Effector memory CD8-positive, alpha-beta T cell (primary cell): ENCODE measurements at regions not wholly inside any gene's neighbourhood (a gene's known extent, or its start where the extent isn't known, plus 50 kb on each side); places are given as distances from the start of the nearest gene placed in this dataset.

ENCODE experiments used
- ATAC-seq: fragments of 150-1000 bp; cut with Tn5 transposase; replicated peaks from 2 replicates; pipeline ENCODE4 v1.10.0; 2021; ENCODE audit warnings: mild to moderate bottlenecking, moderate library complexity
- DNase-seq, 3 experiments: peaks; one replicate each; pipeline ENCODE4 v3.0.0; 2021
- H3K27ac Mint-ChIP-seq, 2 donors: one replicate each; pipeline ENCODE4 v1.8.0; 2022; ENCODE audit warnings: mild to moderate bottlenecking in 2 of 2, mixed read lengths in 2 of 2, moderate library complexity in 2 of 2
- H3K27me3 Mint-ChIP-seq, 2 donors: one replicate each; pipeline ENCODE4 v1.8.0; 2022; ENCODE audit warnings: mixed read lengths in 2 of 2
- H3K36me3 Mint-ChIP-seq: one replicate; pipeline ENCODE4 v1.8.0; 2022; ENCODE audit warnings: mild to moderate bottlenecking, moderate library complexity, mixed read lengths; ENCODE audit not compliant: insufficient read depth
- H3K4me1 Mint-ChIP-seq, 2 donors: one replicate each; pipeline ENCODE4 v1.8.0; 2022; ENCODE audit warnings: low read depth in 2 of 2, mixed read lengths in 2 of 2
- H3K4me3 Mint-ChIP-seq, 2 donors: one replicate each; pipeline ENCODE4 v1.8.0; 2022; ENCODE audit warnings: mild to moderate bottlenecking in 2 of 2, mixed read lengths in 2 of 2, moderate library complexity in 2 of 2
- H3K9me3 Mint-ChIP-seq, 2 donors: one replicate each; pipeline ENCODE4 v1.8.0; 2022; ENCODE audit warnings: mixed read lengths in 2 of 2

DNA sequence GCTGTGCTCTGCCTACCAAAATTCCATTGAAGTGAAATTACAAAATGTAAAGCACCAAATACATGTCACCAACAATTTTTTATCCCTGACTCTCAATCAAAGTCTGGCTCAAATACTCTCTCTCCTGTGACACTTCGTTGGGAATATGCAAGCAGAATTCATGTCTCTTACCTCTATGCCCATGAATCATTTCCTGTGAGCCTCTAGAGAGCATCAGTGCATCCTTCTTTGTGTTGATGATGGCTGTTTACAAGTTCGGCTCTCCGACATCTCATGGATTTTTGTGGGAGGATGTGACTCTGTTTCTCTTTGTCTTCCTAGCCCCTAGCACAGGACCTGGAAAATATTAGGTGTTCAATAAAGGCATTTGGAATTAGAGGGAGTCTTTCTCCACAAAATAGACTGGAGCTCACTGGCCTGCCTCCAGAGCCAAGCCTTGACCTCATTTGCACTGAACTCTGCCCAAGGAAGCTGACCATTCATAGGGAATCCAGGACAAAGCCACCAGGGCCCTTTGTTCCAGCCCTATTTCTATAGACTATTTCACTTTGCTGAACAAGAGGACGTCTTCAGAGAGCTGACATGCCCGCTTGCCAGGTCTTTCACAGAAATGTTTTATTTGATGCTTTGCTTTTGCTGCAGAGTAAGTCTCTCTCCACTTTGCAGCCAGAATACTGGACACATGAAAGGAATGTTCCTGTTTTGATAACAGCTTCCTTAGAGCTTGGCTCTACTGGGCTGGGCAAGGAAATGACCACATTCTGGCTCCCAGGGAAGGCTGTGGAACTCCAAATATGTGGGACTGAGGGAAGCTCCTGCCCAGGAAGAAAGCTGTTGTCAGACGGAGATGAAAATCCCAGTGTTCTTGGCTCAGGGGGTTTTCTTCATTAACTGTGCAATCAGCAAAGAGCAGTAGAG lies 194.5 kb upstream of the CDYL start:
- H3K27ac Mint-ChIP-seq, result no peak overlapping the region
- peaks cover 4 to 5% of the 10 kb centered on the region in 2 donors for H3K4me1 Mint-ChIP-seq
- H3K9me3 Mint-ChIP-seq, result no peaks in the 10 kb centered on the region
- no peak overlapping the region for H3K4me3 Mint-ChIP-seq
- H3K36me3 Mint-ChIP-seq, result no peaks in the 10 kb centered on the region
- DNase-seq (no peak), ATAC-seq (no peak)
- H3K27me3 Mint-ChIP-seq, result no peaks in the 10 kb centered on the region

DNA sequence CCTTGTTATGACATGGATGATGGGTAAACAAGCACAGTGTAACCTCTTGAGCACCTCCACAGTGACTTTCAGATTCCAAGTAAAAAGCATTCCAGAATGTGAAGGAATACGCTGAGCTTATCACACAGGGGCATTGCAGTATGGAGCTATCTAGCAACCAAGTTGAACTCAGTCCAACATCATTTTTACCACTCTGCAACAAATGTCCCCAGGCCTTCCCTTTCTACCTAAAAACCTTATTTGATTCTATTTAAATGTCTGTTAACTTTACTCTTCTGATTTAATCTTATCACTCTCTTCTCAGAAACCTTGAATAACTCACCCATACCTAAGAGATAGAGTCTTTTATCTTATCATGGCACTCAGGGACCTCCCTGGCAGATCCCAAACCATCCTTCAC lies 195.8 kb upstream of the CDYL start:
- Mint-ChIP-seq H3K27me3 (peaks cover 7 to 11% of the 10 kb centered on the region in 2 donors), H3K4me1 (peaks cover 4 to 9% of the 10 kb centered on the region in 2 donors), H3K27ac (no peak overlapping the region), H3K36me3 (no peaks in the 10 kb centered on the region), H3K4me3 (no peak overlapping the region), H3K9me3 (no peaks in the 10 kb centered on the region)
- no peak for ATAC-seq
- no peak for DNase-seq

DNA sequence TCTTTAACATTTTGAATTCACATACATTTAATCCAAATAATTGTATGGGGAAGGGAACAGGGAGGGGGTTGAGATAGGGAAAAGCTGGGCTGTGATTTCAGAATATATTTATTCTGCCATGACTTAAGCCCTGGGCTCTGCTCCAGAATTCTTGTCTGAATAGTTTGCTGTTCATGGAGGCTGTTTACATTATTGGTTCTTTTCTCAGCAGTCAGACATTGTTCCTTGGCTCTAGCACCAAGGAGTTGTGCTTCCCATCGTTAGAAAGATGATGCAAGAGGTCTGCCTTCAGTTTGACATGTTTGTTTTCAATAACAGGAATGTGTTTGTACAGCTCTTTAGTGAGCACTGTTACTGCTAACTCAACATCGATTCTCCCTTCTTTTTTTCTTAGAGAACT lies 198.8 kb upstream of the CDYL start:
- H3K4me1 Mint-ChIP-seq, result peaks cover 0 to 5% of the 10 kb centered on the region in 2 donors
- H3K36me3 Mint-ChIP-seq, result no peaks in the 10 kb centered on the region
- no peaks in the 10 kb centered on the region for H3K9me3 Mint-ChIP-seq
- no peak for ATAC-seq
- H3K27ac Mint-ChIP-seq, result no peak overlapping the region
- H3K4me3 Mint-ChIP-seq, result no peak overlapping the region
- H3K27me3 Mint-ChIP-seq, result peaks cover 7 to 11% of the 10 kb centered on the region in 2 donors
- no peak for DNase-seq

DNA sequence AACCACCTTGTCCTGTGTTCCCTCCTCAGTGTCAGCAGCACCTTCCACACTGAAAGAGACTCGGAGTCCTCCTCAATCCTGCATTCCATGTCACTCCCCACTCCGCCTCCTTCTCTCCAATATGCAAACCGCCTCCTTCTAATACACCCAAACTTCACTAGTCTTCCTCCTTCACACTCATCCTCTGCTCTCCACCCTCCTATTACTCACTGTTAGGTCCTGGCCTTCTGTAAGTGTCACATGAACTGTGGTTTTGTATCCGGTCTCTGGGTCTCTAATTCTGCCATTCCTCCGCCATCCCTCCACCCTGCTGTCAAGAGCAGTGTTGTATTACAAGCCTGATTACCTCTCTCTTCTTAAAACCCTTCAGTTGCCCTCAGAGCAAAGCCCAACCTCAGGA lies 200.5 kb upstream of the CDYL start:
- peaks cover 7 to 11% of the 10 kb centered on the region in 2 donors for H3K27me3 Mint-ChIP-seq
- no peaks in the 10 kb centered on the region for H3K36me3 Mint-ChIP-seq
- no peak for DNase-seq
- H3K4me1 Mint-ChIP-seq, result peaks cover 0 to 5% of the 10 kb centered on the region in 2 donors
- ATAC-seq, result no peak
- H3K4me3 Mint-ChIP-seq, result peak overlapping the region in 1 of 2 donors; percentile 11
- H3K27ac Mint-ChIP-seq, result peak overlapping the region in 1 of 2 donors; percentile 12
- H3K9me3 Mint-ChIP-seq, result peaks cover 3 to 13% of the 10 kb centered on the region in 2 donors

DNA sequence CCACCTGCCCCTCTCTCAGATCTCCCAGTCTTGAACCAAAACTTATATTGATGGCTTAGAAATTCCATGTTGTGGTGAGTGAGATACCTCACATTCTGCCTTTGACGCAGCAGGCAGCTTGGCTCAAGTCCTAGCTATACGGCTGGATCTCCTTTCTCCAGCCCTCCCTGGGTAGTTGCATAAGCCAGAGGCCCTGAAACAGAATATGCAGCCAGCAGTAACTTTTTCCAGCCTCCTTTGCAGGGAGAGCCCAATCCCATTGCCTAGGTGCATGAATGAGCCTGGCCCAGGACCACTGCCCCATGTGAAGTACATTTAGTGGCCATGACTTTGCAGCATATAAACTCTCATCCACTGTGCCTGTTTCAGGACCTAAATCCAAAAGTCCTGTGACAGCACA lies 202.2 kb upstream of the CDYL start:
- Mint-ChIP-seq H3K4me3 (no peak overlapping the region), H3K36me3 (no peaks in the 10 kb centered on the region), H3K27ac (no peak overlapping the region), H3K9me3 (peaks cover 3 to 13% of the 10 kb centered on the region in 2 donors), H3K4me1 (peaks cover 0 to 5% of the 10 kb centered on the region in 2 donors), H3K27me3 (peaks cover 7 to 11% of the 10 kb centered on the region in 2 donors)
- ATAC-seq (no peak), DNase-seq (no peak)

DNA sequence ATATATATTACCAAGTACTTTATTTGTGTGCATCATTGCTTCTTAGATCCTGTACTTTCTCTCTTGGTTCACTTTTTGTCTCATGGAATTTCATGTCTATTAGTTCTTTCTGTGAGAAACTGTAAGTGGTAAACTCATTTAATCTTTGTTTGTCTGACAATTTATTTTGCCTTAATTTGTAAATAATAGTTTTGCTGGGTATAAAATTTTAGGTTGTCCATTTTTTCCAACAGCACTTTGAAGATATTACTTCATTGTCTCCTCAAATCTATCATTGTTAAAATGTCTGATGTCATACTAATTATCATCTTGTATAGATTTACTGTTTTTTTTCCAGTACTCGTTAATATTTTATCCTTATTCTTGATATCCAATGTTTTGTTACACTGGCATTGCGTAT lies 205.2 kb upstream of the CDYL start:
- H3K9me3 Mint-ChIP-seq, result peaks cover 3 to 13% of the 10 kb centered on the region in 2 donors
- ATAC-seq, result no peak
- peaks cover 0 to 5% of the 10 kb centered on the region in 2 donors for H3K4me1 Mint-ChIP-seq
- no peak overlapping the region for H3K4me3 Mint-ChIP-seq
- H3K36me3 Mint-ChIP-seq, result no peaks in the 10 kb centered on the region
- H3K27me3 Mint-ChIP-seq, result peaks cover 10 to 17% of the 10 kb centered on the region in 2 donors
- no peak overlapping the region for H3K27ac Mint-ChIP-seq
- no peak for DNase-seq

DNA sequence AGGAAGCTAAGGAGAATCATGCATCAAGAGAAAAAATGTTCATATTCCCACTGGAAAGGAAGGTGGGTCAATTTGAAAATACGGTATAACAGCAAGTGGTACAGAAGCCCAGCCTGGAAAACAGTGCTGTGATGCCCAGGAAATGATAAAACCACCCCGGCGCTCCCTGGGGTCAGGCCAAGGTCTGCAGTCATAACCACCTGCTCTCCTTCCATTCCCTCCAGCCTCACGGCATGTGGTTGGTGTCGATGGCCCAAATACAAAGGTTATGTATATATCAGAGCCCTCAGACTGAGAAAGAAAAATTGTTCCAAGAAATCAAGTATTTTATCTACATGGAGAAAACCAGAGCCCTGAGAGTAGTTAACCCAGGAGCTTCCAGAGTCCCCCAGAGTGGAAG lies 208.1 kb upstream of the CDYL start:
- H3K36me3 Mint-ChIP-seq, result no peaks in the 10 kb centered on the region
- no peak overlapping the region for H3K4me3 Mint-ChIP-seq
- DNase-seq, result no peak
- H3K9me3 Mint-ChIP-seq, result peaks cover 3 to 13% of the 10 kb centered on the region in 2 donors
- ATAC-seq, result no peak
- H3K4me1 Mint-ChIP-seq, result no peaks in the 10 kb centered on the region
- H3K27me3 Mint-ChIP-seq, result peaks cover 14 to 40% of the 10 kb centered on the region in 2 donors
- H3K27ac Mint-ChIP-seq, result no peak overlapping the region

DNA sequence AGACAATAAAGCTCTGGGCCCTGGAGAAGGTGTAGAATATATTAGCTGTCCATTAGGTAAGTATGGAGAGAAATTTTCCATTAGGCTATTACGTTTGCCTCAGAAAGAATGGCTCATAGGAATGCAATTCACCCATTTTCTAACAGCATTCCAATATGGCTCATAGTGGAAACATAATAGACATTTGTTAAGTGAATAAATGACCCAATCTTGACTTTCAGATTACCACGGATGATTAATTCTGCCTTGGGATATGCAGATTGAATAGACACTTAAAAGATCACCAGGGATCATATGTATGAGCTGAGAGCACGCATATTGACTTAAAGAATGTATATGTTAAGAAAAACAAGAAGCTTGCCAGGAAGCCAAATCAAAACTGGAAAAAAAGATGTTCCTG lies 209.1 kb upstream of the CDYL start:
- DNase-seq (no peak), ATAC-seq (no peak)
- Mint-ChIP-seq H3K27me3 (peaks cover 16 to 44% of the 10 kb centered on the region in 2 donors), H3K36me3 (no peaks in the 10 kb centered on the region), H3K27ac (no peak overlapping the region), H3K4me1 (no peaks in the 10 kb centered on the region), H3K9me3 (peaks cover 3 to 13% of the 10 kb centered on the region in 2 donors), H3K4me3 (no peak overlapping the region)

DNA sequence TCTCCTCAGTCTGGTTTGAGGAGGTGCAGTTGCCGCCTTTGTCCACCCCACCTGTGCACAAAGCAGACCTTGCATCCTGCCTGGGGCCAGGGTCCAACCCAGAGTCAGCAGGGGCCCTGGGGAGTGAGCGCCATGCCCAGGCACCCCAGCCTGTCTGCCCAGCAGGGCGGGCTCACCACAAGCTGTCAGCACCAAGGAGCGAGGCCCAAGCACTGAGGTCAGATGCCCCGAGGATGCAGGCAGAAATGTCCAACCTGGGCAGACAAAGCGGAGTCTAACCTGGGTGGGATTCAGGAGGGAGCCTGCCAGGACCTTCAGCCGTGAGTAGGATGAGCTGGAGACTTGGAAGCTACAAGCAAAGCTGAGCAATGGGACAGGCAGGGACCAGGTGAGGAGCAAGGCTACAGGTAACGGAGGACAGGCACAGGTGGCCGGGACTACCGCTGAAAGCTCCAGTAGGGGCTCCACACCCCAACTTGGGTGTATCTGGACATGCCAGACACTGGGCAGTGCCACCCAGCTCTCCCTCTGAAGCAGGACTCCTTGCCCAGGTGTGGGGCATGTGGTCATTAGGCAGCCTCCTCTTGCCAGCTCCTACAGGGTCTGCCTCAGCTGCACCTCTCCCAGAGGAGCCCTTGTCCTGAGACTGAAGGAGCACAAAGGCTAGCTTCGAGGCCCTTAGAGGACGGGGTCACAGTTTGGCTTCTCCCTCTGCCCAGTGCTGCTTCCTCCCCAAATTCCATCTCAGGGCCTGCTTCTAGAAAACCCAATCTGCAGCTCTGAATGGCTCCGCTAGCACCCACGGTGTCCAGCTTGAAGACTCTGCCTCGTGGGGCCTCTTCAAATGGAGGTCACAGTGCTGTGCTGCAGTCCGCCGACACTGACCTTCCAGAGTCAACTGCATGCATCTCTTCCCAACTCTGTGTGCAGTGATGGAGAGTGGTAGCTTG lies 210.6 kb upstream of the CDYL start:
- ATAC-seq (no peak), DNase-seq (no peak)
- Mint-ChIP-seq H3K27ac (no peak overlapping the region), H3K36me3 (peaks cover 3% of the 10 kb centered on the region), H3K9me3 (no peaks in the 10 kb centered on the region), H3K4me1 (no peaks in the 10 kb centered on the region), H3K4me3 (no peak overlapping the region), H3K27me3 (peaks cover 21 to 53% of the 10 kb centered on the region in 2 donors)

DNA sequence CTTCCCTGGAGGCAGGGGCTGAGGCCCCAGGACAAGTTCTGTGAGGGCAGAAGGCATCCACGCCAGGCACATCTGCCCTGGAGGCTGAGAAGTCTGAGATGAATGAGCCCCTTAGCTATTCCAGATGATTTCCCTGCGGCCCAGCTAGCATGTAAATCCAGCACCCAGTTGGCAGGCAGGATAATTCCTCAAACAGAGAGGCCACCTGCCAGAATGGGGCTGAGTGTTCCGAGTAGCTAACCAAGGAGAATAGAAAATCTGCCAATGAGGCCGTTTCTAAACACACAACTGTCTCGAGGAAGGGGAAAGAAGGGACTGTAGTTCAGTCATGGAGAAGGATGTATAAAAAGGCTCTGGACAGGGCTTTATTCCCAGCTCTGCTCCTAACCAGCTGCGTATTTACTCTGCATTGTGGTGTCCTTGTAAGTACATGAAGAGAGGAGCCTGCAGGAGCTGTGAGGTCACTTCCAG lies 211.4 kb upstream of the CDYL start:
- H3K4me1 Mint-ChIP-seq, result peaks cover 0 to 2% of the 10 kb centered on the region in 2 donors
- peaks cover 3% of the 10 kb centered on the region for H3K36me3 Mint-ChIP-seq
- H3K9me3 Mint-ChIP-seq, result no peaks in the 10 kb centered on the region
- H3K4me3 Mint-ChIP-seq, result no peak overlapping the region
- DNase-seq, result no peak
- peaks cover 28 to 58% of the 10 kb centered on the region in 2 donors for H3K27me3 Mint-ChIP-seq
- ATAC-seq, result no peak
- no peak overlapping the region for H3K27ac Mint-ChIP-seq

DNA sequence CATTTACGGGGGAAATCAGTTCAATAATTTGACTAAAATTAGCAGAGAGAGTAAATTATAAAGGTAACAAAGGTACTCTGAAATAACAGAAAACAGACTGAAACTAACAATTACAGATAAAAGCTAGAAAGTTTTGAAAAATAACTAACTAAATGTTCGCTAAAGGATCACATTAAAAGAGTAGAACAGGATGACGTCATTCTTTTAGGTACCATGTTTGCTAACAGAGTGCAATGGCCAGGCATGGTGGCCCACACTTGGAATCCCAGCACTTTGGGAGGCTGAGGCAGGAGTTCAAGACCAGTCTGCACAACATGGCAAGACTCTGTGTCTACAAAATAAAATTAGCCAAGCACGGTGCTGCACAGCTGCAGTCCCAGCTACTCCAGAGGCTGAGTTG lies 212.3 kb upstream of the CDYL start:
- Mint-ChIP-seq H3K9me3 (no peaks in the 10 kb centered on the region), H3K27me3 (peaks cover 28 to 58% of the 10 kb centered on the region in 2 donors), H3K4me3 (no peak overlapping the region), H3K36me3 (peaks cover 3% of the 10 kb centered on the region), H3K4me1 (peaks cover 0 to 2% of the 10 kb centered on the region in 2 donors), H3K27ac (no peak overlapping the region)
- DNase-seq (no peak), ATAC-seq (no peak)

DNA sequence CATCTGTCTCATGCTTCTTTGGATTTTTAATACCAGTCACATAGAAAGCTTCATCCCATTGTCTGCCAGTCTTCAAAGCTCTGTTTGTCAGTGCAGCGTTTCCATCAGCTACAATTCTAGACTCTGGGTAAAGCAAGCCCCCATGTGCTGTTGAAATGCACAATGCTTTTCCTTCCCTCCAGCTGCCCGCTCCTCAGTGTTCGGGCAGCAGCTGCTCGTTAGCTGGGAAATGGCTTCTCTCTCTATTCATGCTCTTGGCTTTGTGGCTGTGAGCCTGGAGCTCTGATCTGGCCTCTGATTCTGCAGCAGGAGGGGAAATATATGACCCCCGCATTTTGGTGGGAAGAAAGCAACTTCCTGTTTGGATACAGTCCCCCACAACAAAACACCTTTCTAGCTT lies 213.0 kb upstream of the CDYL start:
- DNase-seq, result no peak
- no peaks in the 10 kb centered on the region for H3K9me3 Mint-ChIP-seq
- peaks cover 0 to 2% of the 10 kb centered on the region in 2 donors for H3K4me1 Mint-ChIP-seq
- no peak for ATAC-seq
- H3K4me3 Mint-ChIP-seq, result no peak overlapping the region
- peaks cover 3% of the 10 kb centered on the region for H3K36me3 Mint-ChIP-seq
- peaks cover 33 to 58% of the 10 kb centered on the region in 2 donors for H3K27me3 Mint-ChIP-seq
- H3K27ac Mint-ChIP-seq, result no peak overlapping the region

DNA sequence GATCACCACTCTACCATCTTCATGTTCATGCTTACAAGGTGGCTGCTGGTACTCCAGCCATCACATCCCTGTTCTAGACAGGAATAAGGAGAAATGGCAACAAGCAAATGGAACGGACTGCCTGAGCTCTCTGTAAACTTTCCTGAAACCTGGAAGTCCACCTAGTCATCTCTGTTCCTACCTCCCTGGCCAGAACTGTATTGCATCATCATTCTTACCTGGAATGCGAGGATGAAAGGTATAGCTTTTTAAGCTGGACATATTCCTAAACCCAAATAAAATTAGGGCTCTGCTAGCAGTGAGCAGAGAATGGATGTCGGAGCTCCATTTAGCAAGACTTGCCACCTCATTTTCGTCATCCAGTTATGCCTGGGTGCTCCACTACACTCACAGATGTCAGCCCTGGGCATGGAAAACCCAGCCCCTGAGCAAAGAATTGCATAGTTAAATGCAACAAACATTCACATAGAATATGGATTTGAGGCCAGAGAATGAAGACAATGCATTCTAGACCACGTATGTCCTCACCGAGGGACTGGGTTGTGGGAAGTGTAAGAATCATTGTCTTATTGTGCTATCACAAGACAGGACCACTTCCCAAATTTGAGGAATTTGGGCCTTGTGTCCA lies 214.3 kb upstream of the CDYL start:
- DNase-seq (no peak), ATAC-seq (no peak)
- Mint-ChIP-seq H3K4me3 (no peak overlapping the region), H3K4me1 (peaks cover 0 to 2% of the 10 kb centered on the region in 2 donors), H3K27me3 (peaks cover 33 to 50% of the 10 kb centered on the region in 2 donors), H3K9me3 (no peaks in the 10 kb centered on the region), H3K36me3 (peaks cover 3% of the 10 kb centered on the region), H3K27ac (no peak overlapping the region)
